Ovary (tissue), 7 donors: ENCODE measurements at regions not wholly inside any gene's neighbourhood (a gene's known extent, or its start where the extent isn't known, plus 50 kb on each side); places are given as distances from the start of the nearest gene placed in this dataset.

Experiments used
- DNase-seq, 5 donors: peaks; one replicate each; pipeline ENCODE4 v3.0.0-alpha.2; 2019 to 2020
- H3K27ac ChIP-seq, 2 donors: fragments of 200-600 bp; one replicate each; pipeline versions ENCODE4 v1.5.1 to v1.8.0; 2019 to 2022
- H3K27me3 ChIP-seq: fragments of 200-600 bp; one replicate; pipeline ENCODE4 v1.8.0; 2022
- H3K36me3 ChIP-seq: fragments of 200-600 bp; sonication (generic); one replicate; pipeline ENCODE4 v1.5.1; 2019
- H3K4me1 ChIP-seq: one replicate; pipeline ENCODE4 v1.8.1; 2013; ENCODE audit warnings: mild to moderate bottlenecking, moderate library complexity; ENCODE audit not compliant: insufficient read depth
- H3K4me3 ChIP-seq: fragments of 200-600 bp; sonication (generic); one replicate; pipeline ENCODE4 v1.5.1; 2017
- H3K9me3 ChIP-seq, 2 donors: fragments of 200-600 bp in 1 of 2; sonication (generic) in 1 of 2; one replicate each; pipeline versions ENCODE4 v1.5.1 to v1.8.1; 2013 to 2019; ENCODE audit warnings: mild to moderate bottlenecking in 1 of 2, moderate library complexity in 1 of 2
- EP300 ChIP-seq: sonication (generic); formaldehyde crosslinking; IDR thresholded peaks from one replicate; pipeline ENCODE4 v1.6.1; 2017; ENCODE audit warnings: antibody characterized with exemption
- POLR2A ChIP-seq: fragments of 450-650 bp; IDR thresholded peaks from one replicate; pipeline ENCODE4 v1.6.1; 2017; ENCODE audit warnings: antibody characterized with exemption, mild to moderate bottlenecking, moderate library complexity
- WGBS, 3 donors: extraction: QIAGEN DNeasy Blood & Tissue Kit in 1 of 3; methylation state at CpG; one replicate each; pipeline versions ENCODE4 v1.1.5 to v1.1.7; 2013 to 2017; 5-methylcytosine and 5-hydroxymethylcytosine counted together
- intact Hi-C, 4 donors: fragments of 100-400 bp; cut with DNase I; formaldehyde crosslinking; loops; one replicate each; pipeline versions ENCODE4 v1.11.0 to v1.15.1; 2022 to 2023
- TF ChIP-seq, protein P1 (sequence below), 3 donors: fragments of 450-650 bp in 2 of 3; fragments of 200-600 bp in 1 of 3; IDR thresholded peaks; one replicate each; pipeline versions ENCODE4 v1.5.1 to v1.8.0; 2016 to 2022; ENCODE audit warnings: antibody characterized with exemption in 3 of 3, mild to moderate bottlenecking in 1 of 3
- donor health status: DM: no; HTN: no; CAD: no; lungs with moderate emphysema.
- donor health status: DM: no; HTN: no; CAD: no.
- donor health status: Bipolar disorder and iron deficiency.
- donor health status: DM: no; HTN: no; CAD: no.
- donor health status: DM: yes; HTN: yes; CAD: no.

DNA sequence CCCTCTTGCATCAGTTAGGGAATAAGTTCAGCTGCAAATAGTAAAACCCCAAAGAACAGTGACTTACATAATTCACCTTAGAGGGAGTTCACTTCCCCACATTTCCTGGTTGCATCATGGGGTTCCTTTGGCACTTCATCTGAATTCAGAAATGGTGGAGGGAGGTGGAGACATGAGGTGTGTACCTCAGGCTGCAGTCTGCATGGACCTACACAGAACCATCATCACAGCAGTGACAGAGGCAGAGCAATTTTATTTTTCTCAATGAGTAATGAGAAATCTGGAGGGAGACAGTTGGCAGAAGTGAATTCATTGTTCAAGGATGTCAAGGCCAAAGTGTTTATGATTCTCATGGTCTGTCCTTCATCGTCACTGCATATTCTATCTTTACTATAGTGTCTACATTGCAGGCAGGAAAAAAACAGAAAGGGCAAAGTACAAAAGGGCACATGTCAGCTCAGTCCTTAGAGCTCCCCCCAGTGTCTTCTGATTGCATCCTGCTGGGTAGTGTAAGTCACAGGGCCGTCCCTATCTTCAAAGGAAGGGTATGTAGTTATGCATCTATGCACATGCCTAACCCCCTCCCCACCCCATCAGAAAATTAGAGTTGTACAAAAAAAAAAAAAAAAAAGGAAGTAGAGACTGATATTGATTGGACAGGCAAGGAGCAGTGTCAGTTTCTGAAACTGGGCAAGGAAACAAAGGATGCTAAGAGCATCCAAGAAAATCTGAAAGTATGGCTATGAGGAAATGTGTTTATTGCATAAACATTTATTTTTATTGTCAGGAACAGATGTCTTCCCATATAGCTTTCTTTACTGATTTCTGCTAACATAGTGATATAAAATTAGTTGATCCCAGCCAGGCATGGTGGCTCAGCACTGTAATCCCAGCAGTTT lies 132.7 kb upstream of the APC start:
- H3K4me3 ChIP-seq: no peak overlapping the region
- intact Hi-C loops: no loop called here
- DNase-seq: no peak
- H3K27ac ChIP-seq: no peak overlapping the region
- H3K9me3 ChIP-seq: no peaks in the 10 kb centered on the region
- no peak for TF ChIP-seq EP300
- TF ChIP-seq POLR2A: no peak
- TF ChIP-seq, protein P1, sequence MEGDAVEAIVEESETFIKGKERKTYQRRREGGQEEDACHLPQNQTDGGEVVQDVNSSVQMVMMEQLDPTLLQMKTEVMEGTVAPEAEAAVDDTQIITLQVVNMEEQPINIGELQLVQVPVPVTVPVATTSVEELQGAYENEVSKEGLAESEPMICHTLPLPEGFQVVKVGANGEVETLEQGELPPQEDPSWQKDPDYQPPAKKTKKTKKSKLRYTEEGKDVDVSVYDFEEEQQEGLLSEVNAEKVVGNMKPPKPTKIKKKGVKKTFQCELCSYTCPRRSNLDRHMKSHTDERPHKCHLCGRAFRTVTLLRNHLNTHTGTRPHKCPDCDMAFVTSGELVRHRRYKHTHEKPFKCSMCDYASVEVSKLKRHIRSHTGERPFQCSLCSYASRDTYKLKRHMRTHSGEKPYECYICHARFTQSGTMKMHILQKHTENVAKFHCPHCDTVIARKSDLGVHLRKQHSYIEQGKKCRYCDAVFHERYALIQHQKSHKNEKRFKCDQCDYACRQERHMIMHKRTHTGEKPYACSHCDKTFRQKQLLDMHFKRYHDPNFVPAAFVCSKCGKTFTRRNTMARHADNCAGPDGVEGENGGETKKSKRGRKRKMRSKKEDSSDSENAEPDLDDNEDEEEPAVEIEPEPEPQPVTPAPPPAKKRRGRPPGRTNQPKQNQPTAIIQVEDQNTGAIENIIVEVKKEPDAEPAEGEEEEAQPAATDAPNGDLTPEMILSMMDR (IDR thresholded peaks at IDR 0.05): no peak
- H3K36me3 ChIP-seq: no peaks in the 10 kb centered on the region
- H3K4me1 ChIP-seq: no peaks in the 10 kb centered on the region
- WGBS, 3 donors: 43 to 58% (median 53%) methylated on average over 2 of the region's 2 CpGs
- no peaks in the 10 kb centered on the region for H3K27me3 ChIP-seq

DNA sequence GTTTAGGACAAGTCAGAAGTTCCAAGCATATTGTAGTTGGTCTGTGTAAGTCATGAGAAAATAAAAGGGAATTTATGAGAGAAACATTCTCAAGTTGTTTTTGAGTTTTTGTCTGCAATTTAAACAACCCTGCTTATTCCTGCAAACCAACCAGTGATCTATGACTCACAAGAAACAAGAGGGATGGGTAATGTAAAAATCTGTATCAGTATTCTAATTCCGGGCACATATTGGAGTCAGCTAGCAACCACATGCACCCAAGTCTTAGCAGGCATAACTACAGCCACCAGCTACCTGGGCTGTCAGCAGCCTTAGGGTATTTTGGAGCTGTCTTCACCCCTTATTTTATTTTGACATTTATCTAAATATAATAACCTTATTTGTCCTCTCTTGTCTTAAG lies 128.7 kb upstream of the APC start:
- WGBS, 3 donors: 15 to 62% (median 33%) methylated on average over 1 of the region's 1 CpG
- no peaks in the 10 kb centered on the region for H3K9me3 ChIP-seq
- H3K4me3 ChIP-seq: no peak overlapping the region
- no peak overlapping the region for H3K27ac ChIP-seq
- no peaks in the 10 kb centered on the region for H3K27me3 ChIP-seq
- TF ChIP-seq, protein P1 (IDR thresholded peaks at IDR 0.05): no peak
- TF ChIP-seq EP300 (no peak), POLR2A (no peak)
- no peak for DNase-seq
- no peaks in the 10 kb centered on the region for H3K4me1 ChIP-seq
- intact Hi-C loops: no loop called here
- H3K36me3 ChIP-seq: no peaks in the 10 kb centered on the region

DNA sequence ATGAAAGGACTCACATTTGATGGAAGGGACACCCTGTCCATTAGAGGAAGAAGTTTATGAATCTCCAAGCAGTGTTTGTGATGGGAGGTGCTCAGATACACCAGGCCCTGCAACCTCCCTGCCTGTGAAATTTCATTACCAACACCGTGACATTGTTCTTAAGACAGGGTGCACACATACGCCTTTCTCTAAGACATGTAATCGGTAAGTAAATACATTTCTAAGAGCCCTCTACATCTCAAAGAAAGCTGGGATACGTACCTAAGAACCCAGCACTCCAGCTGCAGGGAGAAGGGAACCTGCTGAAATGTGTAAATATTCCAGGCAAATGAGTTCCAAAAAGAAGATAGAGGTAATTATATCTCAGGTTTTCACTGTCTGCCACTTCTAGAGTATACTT lies 125.0 kb upstream of the APC start:
- Histone ChIP-seq H3K4me1 (no peaks in the 10 kb centered on the region), H3K27ac (no peak overlapping the region), H3K9me3 (no peaks in the 10 kb centered on the region), H3K4me3 (no peak overlapping the region), H3K36me3 (no peaks in the 10 kb centered on the region), H3K27me3 (no peaks in the 10 kb centered on the region)
- no peak for DNase-seq
- TF ChIP-seq, protein P1 (IDR thresholded peaks at IDR 0.05): no peak
- TF ChIP-seq EP300: no peak
- TF ChIP-seq POLR2A: no peak
- 90 to 96% (median 91%) methylated on average over 4 of the region's 4 CpGs for WGBS, 3 donors
- intact Hi-C loops: no loop called here

DNA sequence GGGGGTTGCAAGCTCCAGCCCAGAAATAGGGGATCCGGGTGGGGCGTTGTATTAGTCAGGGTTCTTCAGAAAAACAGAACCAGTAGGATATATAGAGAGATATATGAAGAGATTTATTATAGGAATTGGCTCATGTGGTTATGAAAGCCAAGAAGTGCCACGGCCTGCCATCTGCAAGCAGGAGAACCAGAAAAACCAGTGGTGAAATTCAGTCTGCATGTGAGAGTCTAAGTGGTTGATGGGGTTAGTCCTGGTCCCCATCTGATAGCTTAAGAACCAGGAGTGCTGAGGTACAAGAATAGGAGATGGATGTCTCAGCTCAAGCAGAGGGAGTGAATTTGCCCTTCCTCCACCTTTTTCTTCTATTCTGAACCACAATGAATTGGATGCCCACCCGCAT lies 123.4 kb upstream of the APC start:
- Histone ChIP-seq H3K4me3 (no peak overlapping the region), H3K27me3 (no peaks in the 10 kb centered on the region), H3K36me3 (no peaks in the 10 kb centered on the region), H3K9me3 (no peaks in the 10 kb centered on the region), H3K4me1 (no peaks in the 10 kb centered on the region), H3K27ac (no peak overlapping the region)
- 87 to 98% (median 92%) methylated on average over 4 of the region's 4 CpGs for WGBS, 3 donors
- DNase-seq: no peak
- intact Hi-C loops: no loop called here
- TF ChIP-seq POLR2A: no peak
- TF ChIP-seq EP300: no peak
- TF ChIP-seq, protein P1 (IDR thresholded peaks at IDR 0.05): no peak
